ENCODE measurements at regions not wholly inside any gene's neighbourhood (a gene's known extent, or its start where the extent isn't known, plus 50 kb on each side); places are given as distances from the start of the nearest gene placed in this dataset.
"Not testable (repeated sequence)": the region's sequence is repeated elsewhere in the genome, so short reads cannot be mapped to it uniquely, and the experiment has no call there.

DNA sequence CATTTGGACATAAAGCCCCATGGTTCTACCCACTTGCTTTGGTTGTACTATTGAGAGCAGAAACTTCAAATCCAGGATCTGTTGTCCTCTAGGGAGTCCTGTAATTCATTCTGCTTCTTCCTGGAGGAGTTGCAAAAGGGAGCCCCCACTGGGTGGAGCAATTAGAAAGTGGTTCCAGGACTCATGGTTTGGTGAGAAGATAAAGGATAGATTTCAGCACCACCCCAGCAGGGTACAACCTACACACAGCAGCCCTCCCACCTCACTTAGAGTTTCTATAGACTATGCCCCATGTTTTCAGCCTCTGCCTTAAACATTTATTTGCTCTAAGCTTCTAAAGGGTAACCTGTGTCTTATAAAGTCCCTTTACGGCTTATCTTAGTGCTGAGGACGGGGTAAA lies 112.6 kb upstream of the ARRDC3 start:
- no peak for DNase-seq

GRCh38 chr5:91494447-91494996 lies 111.4 kb upstream of the ARRDC3 start:
- peak; percentile 74 for DNase-seq

DNA sequence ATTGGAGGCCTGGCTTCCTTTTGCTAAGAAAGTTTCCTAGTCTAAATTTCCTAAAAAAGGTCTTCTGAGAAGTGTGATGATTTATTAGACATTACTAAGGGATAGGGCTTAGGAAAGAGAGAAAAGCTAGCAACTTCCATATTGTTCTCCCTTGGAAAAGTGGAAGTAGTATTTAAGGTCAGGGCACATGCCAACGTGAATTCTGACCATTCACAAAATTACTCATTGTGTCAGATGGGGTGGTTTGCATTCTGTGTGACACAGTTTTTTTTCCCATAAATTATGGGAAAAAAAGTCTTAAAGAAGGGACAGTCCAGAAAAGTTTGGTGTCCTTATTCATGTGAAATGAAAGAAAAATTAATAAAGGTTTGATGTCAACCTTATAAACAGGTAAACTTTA lies 110.0 kb upstream of the ARRDC3 start:
- DNase-seq = no peak

DNA sequence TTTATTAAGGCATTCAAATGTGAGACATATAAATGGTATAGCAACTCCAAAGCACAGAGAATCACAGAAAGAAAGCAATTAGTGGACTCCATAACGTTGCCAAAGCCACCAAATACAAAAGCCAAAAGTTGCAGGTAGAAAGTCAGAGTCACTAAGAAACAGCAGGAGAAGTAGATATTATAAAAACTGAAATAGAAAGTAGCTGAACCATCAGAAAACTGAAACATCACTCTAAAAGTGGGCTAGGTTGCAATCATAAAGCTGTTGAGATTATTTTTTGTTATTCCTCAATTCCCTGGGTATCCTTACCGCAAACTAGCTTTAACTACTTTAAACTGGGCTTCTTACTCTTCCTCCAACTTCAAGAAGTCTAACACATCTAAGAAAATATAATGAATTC lies 108.1 kb upstream of the ARRDC3 start:
- DNase-seq = no peak

DNA sequence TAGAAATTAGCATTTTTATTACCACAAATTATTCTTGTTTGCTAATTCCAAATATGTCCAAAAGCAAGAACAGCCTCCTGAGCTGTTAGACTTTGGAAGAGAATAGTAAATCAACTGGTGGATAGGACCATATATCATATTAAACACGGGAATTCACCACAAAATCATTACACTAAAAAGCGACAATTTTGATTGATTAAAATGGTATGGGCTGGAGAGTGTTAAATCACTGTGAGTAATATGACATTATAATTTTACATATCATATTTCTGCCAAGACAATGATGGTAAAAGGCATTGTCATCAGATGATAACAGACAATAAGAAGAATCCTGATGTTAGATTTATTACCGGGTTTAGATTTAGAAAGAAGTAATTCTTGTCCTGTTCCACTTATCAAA lies 107.2 kb upstream of the ARRDC3 start:
- DNase-seq = no peak

- no peak for DNase-seq
Observed at GRCh38 chr5:91487420-91487819, 104.3 kb upstream of the ARRDC3 start.

DNA sequence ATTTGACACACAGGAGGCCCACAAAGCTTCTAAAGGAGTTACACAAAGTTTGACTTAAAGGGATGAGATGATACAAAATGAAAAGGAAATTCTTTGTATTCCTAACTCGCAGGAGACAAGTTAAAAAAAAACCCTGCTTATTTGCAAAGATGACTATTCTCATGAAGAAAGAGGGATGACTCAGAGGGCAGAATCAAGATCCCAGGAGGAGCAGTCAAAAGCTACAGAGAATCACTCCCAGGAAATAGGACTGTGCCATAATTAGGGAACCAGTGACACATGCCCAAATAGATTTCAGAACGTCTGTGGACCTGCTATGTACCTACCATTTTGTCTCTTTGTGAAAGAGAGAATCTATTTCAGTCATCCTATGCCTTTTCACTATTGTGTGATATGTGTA lies 103.5 kb upstream of the ARRDC3 start:
- DNase-seq = no peak

DNA sequence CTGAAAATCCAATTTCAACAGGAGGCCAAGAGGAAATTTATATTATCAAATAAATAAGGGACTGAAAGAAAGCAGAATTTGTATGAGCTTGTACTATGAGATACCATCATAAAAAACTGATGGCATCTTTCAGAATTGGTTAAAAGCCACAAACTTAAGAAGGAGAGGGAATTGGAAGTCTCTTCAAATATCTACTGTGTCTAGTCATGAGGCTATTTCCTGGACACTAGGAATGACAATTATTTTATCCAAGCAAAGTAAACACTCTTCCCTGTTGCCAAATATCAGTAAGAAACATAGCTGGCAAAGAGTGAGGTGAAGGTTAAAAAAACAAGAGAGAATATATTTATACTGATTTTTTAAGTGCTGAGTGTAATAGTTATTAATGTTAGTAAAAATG lies 101.5 kb upstream of the ARRDC3 start:
- no peak for DNase-seq

DNA sequence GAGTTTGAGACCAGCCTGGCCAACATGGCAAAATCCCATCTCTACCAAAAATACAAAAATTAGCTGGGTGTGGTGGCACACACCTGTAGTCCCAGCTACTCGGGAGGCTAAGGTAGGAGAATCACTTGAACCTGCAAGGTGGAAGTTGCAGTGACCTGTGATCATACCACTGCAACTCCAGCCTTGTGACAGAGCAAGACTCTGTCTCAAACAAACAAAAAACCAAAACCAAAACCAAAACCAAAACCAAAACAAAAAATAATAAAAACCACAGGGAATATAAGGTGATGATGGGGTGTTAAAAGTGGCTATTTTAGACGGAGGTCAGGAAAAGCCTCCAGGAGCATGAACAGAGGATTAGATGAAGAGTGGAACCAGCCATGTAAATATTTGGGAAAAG lies 96.3 kb upstream of the ARRDC3 start:
- not testable (repeated sequence) for DNase-seq

DNA sequence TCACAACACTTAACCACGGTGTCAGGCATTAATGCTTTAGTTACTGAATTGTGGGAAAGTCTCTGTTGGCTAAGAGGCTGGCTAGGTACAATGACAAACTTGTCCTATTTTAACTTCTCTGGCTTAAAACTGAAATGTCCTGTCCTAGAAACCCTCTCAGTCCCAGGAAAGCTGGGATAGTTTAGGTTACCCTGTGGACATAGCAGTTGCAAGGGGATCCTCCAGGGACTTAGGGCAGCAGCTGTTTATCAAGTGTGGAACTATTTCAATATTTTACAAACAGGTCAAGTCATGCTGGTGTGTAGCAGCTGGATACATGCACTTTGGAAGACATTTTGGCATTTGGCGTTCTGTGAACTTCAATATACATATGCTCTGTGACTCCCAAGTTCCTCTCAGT lies 95.0 kb upstream of the ARRDC3 start:
- no peak for DNase-seq

- no peak for DNase-seq
Observed at GRCh38 chr5:91477408-91477807, 94.3 kb upstream of the ARRDC3 start.

GRCh38 chr5:91474201-91474600 lies 91.1 kb upstream of the ARRDC3 start:
- no peak for DNase-seq

GRCh38 chr5:91472631-91473030 lies 89.5 kb upstream of the ARRDC3 start:
- no peak for DNase-seq

- DNase-seq = no peak
Observed at GRCh38 chr5:91469517-91470165, 86.5 kb upstream of the ARRDC3 start.

GRCh38 chr5:91468651-91469422 lies 85.7 kb upstream of the ARRDC3 start:
- DNase-seq = no peak

- no peak for DNase-seq
Observed at GRCh38 chr5:91464886-91465646, 81.9 kb upstream of the ARRDC3 start.

- DNase-seq = no peak
Observed at GRCh38 chr5:91457681-91458058, 74.6 kb upstream of the ARRDC3 start.

- no peak for DNase-seq
Observed at GRCh38 chr5:91456928-91457680, 74.0 kb upstream of the ARRDC3 start.

DNA sequence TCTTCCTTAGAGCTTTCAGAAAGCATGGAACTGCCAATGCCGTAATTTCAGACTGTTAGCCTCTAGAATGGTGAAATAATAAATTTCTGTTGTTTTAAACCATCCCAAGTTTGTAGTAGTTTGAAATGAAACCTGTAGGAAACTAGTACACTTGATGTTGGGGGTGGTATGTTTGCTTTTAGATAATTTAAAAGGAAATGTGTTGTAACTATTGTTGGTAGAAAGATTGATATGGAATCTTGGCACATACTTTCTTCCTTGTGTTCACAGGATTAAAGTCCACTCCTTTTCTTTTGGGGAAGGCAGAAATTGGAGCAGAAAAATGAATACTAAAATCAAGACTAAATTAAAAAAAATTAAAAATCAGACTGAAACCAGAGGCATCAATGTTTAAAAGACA lies 66.0 kb upstream of the ARRDC3 start:
- no peak for DNase-seq

- not testable (repeated sequence) for DNase-seq
Observed at GRCh38 chr5:91448079-91448478, 65.0 kb upstream of the ARRDC3 start.

DNA sequence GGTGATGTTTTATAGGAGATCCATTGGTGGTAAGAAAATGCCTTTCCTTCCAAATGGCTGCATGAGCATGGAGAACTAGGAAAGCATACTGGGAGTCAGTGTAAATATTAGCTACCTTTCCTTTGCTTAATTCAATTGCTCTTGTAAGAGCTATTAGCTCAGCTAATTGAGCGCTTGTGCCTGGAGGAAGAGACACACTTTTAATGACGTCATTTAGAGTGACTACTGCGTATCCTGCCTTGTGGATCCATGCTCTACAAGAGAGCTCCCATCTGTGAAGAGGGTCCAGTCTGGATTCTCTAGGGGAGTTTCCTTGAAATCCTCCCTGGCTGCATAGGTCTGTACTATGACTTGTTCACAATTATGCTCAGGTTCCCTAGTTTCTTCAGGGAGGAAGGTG lies 63.8 kb upstream of the ARRDC3 start:
- DNase-seq = not testable (repeated sequence)

DNA sequence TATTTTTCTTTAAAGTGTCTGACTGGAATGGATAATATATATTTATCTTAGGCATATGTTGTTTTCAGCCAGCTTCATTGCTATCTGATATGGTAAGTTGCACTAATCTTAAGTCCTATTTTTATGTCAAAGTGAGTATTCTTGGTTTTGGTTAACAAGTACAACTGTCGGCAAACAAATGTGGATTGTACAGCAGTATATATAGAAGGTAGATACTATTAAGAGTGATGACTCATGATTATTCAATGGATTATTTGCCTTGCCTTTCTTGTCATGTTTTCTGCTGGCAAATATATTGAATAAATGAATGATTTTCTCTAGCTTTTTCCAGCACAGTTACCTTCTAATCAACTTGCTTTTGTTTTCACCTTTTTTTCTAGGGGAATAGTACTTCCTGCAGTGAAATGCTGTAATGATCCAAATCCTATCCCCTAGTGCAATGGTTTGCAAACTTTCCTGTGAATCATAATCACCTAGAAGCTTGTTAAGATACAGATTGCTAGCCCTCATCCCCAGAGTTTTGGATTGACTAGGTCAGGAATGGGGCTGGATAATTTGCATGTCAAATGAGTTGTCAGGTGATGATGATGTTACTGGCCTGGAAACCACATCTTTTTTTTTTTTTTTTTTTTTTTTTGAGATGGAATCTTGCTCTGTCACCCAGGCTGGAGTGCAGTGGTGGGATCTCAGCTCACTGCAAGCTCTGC lies 60.8 kb upstream of the ARRDC3 start:
- DNase-seq = peak; percentile 6

Measured in activated CD4-positive, alpha-beta T cell treated with anti-CD3 and anti-CD28 coated beads, Interleukin-10, Interleukin-2, amounts not matched to agents 100 ng/mL and 50 ng/mL, durations not matched to agents 16 hours and 8 hours (primary cell).